Vagina (tissue), 2 donors: ENCODE measurements at regions not wholly inside any gene's neighbourhood (a gene's known extent, or its start where the extent isn't known, plus 50 kb on each side); places are given as distances from the start of the nearest gene placed in this dataset.

Experiments
- CTCF ChIP-seq, 3 experiments: fragments of 450-650 bp in 2 of 3; fragments of 200-600 bp in 1 of 3; sonication (generic) in 1 of 3; IDR thresholded peaks; one replicate each; pipeline ENCODE4 v1.5.1; 2017 to 2019; ENCODE audit warnings: antibody characterized with exemption in 3 of 3, mild to moderate bottlenecking in 2 of 3, moderate library complexity in 2 of 3
- POLR2A ChIP-seq, 2 donors: fragments of 450-650 bp; IDR thresholded peaks; one replicate each; pipeline ENCODE4 v1.6.1; 2017; ENCODE audit warnings: antibody characterized with exemption in 2 of 2, mild to moderate bottlenecking in 2 of 2, moderate library complexity in 2 of 2
- POLR2AphosphoS5 ChIP-seq, 2 donors: sonication (generic); formaldehyde crosslinking; IDR thresholded peaks; one replicate each; pipeline ENCODE4 v1.9.0; 2017; ENCODE audit warnings: antibody characterized with exemption in 2 of 2, mild to moderate bottlenecking in 2 of 2, low read depth in 1 of 2; ENCODE audit not compliant: insufficient read depth in 1 of 2

- TF ChIP-seq CTCF (IDR thresholded peaks at IDR 0.05) (no peak), POLR2A (IDR thresholded peaks at IDR 0.05) (no peak), POLR2AphosphoS5 (IDR thresholded peaks at IDR 0.05; ENCODE audit: insufficient read depth in 1 of 2, low read depth in 1 of 2) (no peak)
Measured at GRCh38 chr9:38186404-38187115, 117.5 kb upstream of the SHB start.
